GM19452 (cell line): ENCODE measurements at regions not wholly inside any gene's neighbourhood (a gene's known extent, or its start where the extent isn't known, plus 50 kb on each side); places are given as distances from the start of the nearest gene placed in this dataset.

Source experiments
- ATAC-seq: cut with Tn5 transposase; IDR thresholded peaks from one replicate; pipeline ENCODE4 v1.9.1; 2021; ENCODE audit not compliant: unreplicated experiment

- no peak for ATAC-seq
Measured at GRCh38 chr9:84170521-84171141, 169.9 kb downstream of the SLC28A3 start.

DNA sequence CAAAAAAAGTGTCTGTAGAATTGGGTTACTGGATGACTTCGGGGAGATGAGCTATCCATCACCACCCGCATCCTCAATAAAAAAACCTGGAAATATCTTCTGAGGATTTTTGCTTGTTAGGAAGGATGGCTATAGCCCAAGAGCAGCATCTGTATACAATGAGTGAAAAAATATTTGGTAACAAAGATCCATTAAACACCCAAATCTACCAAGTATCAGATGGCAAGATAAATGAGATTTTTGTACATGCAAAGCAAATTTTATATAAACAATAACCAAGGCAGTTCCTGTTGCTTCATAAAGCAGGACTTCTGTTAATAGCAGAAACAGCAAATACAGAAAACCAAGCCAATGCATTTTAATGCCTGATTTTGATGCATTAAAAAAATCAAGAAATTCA, 166.6 kb downstream of the SLC28A3 start:
- no peak for ATAC-seq

DNA sequence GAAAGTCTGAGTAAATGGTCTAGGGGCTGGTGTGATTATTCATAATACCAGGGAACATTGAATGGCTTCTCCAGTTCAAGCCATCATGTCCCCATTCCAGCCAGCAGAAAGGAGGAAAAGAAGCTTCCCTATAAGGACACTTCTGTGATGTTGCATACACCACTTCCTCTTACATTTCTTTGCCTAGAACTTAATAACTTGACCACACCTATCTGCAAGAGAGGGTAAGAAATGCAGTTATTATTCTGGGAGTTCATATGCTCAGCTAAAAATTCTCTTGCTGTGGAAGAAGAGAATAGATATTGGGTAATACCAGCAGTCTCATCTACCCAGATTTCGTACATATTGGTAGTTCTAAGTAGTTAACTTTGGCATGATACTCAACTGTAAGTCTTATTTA, 166.1 kb downstream of the SLC28A3 start:
- no peak for ATAC-seq

GRCh38 chr9:84177407-84177806, 163.2 kb downstream of the SLC28A3 start:
- ATAC-seq, result no peak

DNA sequence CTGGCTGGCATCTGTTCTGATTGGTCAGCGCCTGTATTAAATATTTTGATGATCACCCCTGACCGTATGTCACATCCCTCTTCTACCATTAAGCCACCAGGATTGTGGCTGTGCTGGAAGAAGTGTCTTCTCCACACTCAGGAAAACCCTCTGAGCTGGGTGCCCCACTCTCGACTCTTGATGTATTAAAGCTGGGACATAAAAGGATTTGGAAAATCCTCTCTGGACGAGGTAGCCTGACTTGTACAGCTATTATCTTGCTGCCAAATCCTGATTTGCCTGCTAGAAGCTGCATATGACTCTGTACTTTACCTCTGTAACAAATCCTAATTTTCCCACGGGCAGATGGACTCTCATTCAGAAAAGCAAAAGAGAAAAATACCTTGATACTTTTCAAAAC, 161.0 kb downstream of the SLC28A3 start:
- no peak for ATAC-seq

- ATAC-seq, result no peak
Measured at GRCh38 chr9:84187090-84187489, 153.5 kb downstream of the SLC28A3 start.

GRCh38 chr9:84189904-84190303, 150.7 kb downstream of the SLC28A3 start:
- no peak for ATAC-seq

GRCh38 chr9:84190411-84190810, 150.1 kb downstream of the SLC28A3 start:
- ATAC-seq, result no peak

- no peak for ATAC-seq
Measured at GRCh38 chr9:84206801-84207370, 133.7 kb downstream of the SLC28A3 start.

DNA sequence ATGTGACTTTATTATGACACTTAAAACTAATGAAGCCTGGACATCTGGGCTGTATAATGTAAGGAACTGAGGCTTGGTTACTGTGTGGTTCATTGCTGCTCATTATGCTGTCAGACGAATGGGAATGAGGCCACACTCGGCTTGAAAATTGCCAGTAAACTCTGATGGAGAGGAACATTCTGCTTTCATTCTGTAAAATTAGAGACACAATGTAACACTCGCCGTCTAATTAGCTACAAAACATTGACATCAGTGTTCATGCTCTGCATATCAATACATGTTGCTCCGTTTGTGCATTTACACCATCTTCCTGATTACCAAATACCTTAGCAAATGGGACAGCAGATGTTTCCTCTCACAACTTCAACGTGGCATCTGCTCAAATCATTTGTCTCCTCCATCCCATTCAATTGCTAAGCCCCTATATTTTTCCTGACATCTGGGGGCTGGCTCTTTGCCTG, 133.0 kb downstream of the SLC28A3 start:
- no peak for ATAC-seq

- no peak for ATAC-seq
Measured at GRCh38 chr9:84212246-84212645, 128.3 kb downstream of the SLC28A3 start.

DNA sequence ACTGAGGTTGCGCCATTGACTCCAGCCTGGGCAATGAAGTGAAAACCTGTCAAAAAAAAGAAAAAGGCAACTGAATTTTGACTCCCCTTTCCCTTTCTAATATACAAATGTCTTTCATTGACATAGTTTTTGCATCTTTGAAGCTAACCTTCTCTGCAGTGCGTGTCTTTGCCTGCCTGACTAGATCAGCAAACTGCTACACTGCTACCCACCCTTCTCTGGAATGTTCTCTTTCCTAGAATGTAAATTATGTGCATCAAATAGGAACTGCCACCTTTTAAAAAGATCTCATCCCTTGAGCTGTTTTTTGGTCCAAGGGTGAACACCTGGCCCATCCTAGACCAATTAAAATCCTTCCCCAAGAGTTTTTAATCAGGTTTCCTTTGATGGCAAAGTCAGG, 127.6 kb downstream of the SLC28A3 start:
- ATAC-seq, result no peak

- ATAC-seq, result no peak
Measured at GRCh38 chr9:84216151-84216550, 124.4 kb downstream of the SLC28A3 start.

DNA sequence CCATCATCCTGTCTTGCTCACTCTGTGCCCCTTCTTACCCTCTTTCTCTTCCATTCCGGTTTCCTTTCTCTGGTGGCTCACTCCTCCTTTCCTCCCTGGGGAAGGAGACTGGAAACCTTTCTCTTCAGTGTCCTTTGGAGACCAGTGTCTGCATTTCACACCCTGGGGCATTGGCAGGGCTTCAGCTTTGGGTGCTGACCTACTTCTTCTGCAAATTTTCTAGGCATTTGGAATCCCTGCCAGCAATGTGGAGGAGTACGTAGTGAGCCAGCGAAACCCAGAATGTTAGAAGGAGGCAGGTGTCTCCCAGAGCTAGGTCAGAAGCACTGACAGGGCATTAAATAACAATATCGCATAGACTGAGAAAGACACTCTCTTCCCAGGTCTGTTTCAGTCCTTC, 122.2 kb downstream of the SLC28A3 start:
- no peak for ATAC-seq

GRCh38 chr9:84224246-84224645, 116.3 kb downstream of the SLC28A3 start:
- ATAC-seq, result no peak
